Choroid plexus epithelial cell (primary cell): ENCODE measurements at regions not wholly inside any gene's neighbourhood (a gene's known extent, or its start where the extent isn't known, plus 50 kb on each side); places are given as distances from the start of the nearest gene placed in this dataset.
A peak's percentile ranks its signal among the peaks of the same experiment; 100 is the strongest.
"Not testable (repeated sequence)": the region's sequence is repeated elsewhere in the genome, so short reads cannot be mapped to it uniquely, and the experiment has no call there.

Experiments used
- DNase-seq: peaks from one replicate; pipeline ENCODE4 v3.0.0-alpha.2; 2010; ENCODE audit warnings: low read depth
- H3K4me3 ChIP-seq: 2 replicates; pipeline ENCODE4 v1.5.1; 2011; ENCODE audit warnings: low read depth, mild to moderate bottlenecking, control low read depth, low read length, moderate library complexity
- CTCF ChIP-seq: conservative IDR thresholded peaks from 2 replicates; pipeline ENCODE4 v1.5.1; 2011; ENCODE audit warnings: low read depth, mild to moderate bottlenecking, control low read depth, inconsistent platforms, low read length, moderate library complexity

GRCh38 chr1:200486634-200487033 is 76.8 kb upstream of the ZNF281 start:
- TF ChIP-seq CTCF = no peak
- no peak for DNase-seq
- no peak overlapping the region for H3K4me3 ChIP-seq

- not testable (repeated sequence) for H3K4me3 ChIP-seq, DNase-seq
Observed at GRCh38 chr1:200484438-200484946, 74.7 kb upstream of the ZNF281 start.

GRCh38 chr1:200483491-200484143 is 73.8 kb upstream of the ZNF281 start:
- DNase-seq = peak; percentile 94
- H3K4me3 ChIP-seq = no peak overlapping the region
- TF ChIP-seq CTCF = peak; percentile 19

- no peak for TF ChIP-seq CTCF
- no peak for DNase-seq
- H3K4me3 ChIP-seq = no peak overlapping the region
Observed at GRCh38 chr1:200480964-200481363, 71.1 kb upstream of the ZNF281 start.

- no peak for DNase-seq
- TF ChIP-seq CTCF = no peak
Observed at GRCh38 chr1:200479816-200480215, 70.0 kb upstream of the ZNF281 start.

GRCh38 chr1:200478945-200479558 is 69.2 kb upstream of the ZNF281 start:
- no peak for TF ChIP-seq CTCF
- H3K4me3 ChIP-seq = no peak overlapping the region
- no peak for DNase-seq

More at GRCh38 chr1:200479816-200480215, 70.0 kb upstream of the ZNF281 start:
- H3K4me3 ChIP-seq = no peak overlapping the region

GRCh38 chr1:200478239-200478623 is 68.4 kb upstream of the ZNF281 start:
- no peak for DNase-seq
- no peak for TF ChIP-seq CTCF
- no peak overlapping the region for H3K4me3 ChIP-seq
